HEK293 (cell line): ENCODE measurements at regions not wholly inside any gene's neighbourhood (a gene's known extent, or its start where the extent isn't known, plus 50 kb on each side); places are given as distances from the start of the nearest gene placed in this dataset.
"Not testable (repeated sequence)": the region's sequence is repeated elsewhere in the genome, so short reads cannot be mapped to it uniquely, and the experiment has no call there.

Source experiments
- CTCF ChIA-PET: fragments of 350-600 bp; formaldehyde crosslinking; extraction: SDS; loops from one replicate; lab custom pipeline; 2021; ENCODE audit warnings: antibody characterized with exemption; lab: Yijun Ruan, JAX
- POLR2A ChIA-PET: fragments of 300-600 bp; formaldehyde crosslinking; extraction: SDS; loops from one replicate; lab custom pipeline; 2020; ENCODE audit warnings: antibody characterized with exemption, inconsistent platforms; lab: Yijun Ruan, JAX
- H3K27ac ChIP-seq: fragments of 200-500 bp; sonication (Bioruptor generic); 2 replicates; pipeline ENCODE4 v1.5.1; 2014; ENCODE audit warnings: low read depth, low read length, control low read depth, inconsistent platforms; ENCODE audit errors: extremely low read depth
- H3K36me3 ChIP-seq, 2 experiments: fragments of 200-500 bp in 1 of 2; sonication (Bioruptor generic) in 1 of 2; 1 replicate in 1 of 2; 2 replicates in 1 of 2; pipeline ENCODE4 v1.5.1; 2014 to 2017; ENCODE audit warnings: inconsistent platforms in 2 of 2, low read length in 2 of 2; ENCODE audit not compliant: control insufficient read depth in 2 of 2, insufficient read depth in 1 of 2
- H3K4me1 ChIP-seq: fragments of 200-500 bp; sonication (Bioruptor generic); 2 replicates; pipeline ENCODE4 v1.5.1; 2014; ENCODE audit warnings: mild to moderate bottlenecking, low read length, inconsistent platforms; ENCODE audit not compliant: control insufficient read depth, insufficient read depth
- H3K4me3 ChIP-seq: 2 replicates; pipeline ENCODE4 v1.5.1; 2011; ENCODE audit warnings: low read depth, mild to moderate bottlenecking, control low read depth, low read length, moderate library complexity
- H3K9me3 ChIP-seq: fragments of 200-500 bp; sonication (Bioruptor generic); 2 replicates; pipeline ENCODE4 v1.5.1; 2014; ENCODE audit warnings: low read depth, low read length, inconsistent platforms; ENCODE audit not compliant: control insufficient read depth, insufficient read depth
- ATF2 ChIP-seq: fragments of 450-650 bp; formaldehyde crosslinking; IDR thresholded peaks from 2 replicates; pipeline ENCODE4 v1.5.1; 2016; ENCODE audit warnings: missing biosample characterization, missing genetic modification characterization, low read depth
- BCL11B ChIP-seq: fragments of 450-650 bp; formaldehyde crosslinking; IDR thresholded peaks from 2 replicates; pipeline ENCODE4 v1.5.1; 2016; ENCODE audit warnings: low read depth, missing biosample characterization, missing genetic modification characterization
- SCRT2 ChIP-seq: fragments of 450-650 bp; formaldehyde crosslinking; IDR thresholded peaks from 2 replicates; pipeline ENCODE4 v1.5.1; 2016; ENCODE audit warnings: missing biosample characterization, missing genetic modification characterization
- SETDB1 ChIP-seq: IDR thresholded peaks from one replicate; pipeline ENCODE4 v1.6.1; 2017; ENCODE audit warnings: mild to moderate bottlenecking, low read length, moderate library complexity, mixed read lengths; ENCODE audit not compliant: insufficient read length
- TCF7L2 ChIP-seq: IDR thresholded peaks from 2 replicates; pipeline ENCODE4 v1.6.1; 2011; ENCODE audit warnings: low read depth, mild to moderate bottlenecking, inconsistent platforms, low read length, moderate library complexity, borderline replicate concordance
- YY1 ChIP-seq: fragments of 450-650 bp; formaldehyde crosslinking; IDR thresholded peaks from 2 replicates; pipeline ENCODE4 v1.5.1; 2018; ENCODE audit warnings: missing biosample characterization, missing genetic modification characterization
- YY2 ChIP-seq: fragments of 450-650 bp; formaldehyde crosslinking; IDR thresholded peaks from 2 replicates; pipeline ENCODE4 v1.5.1; 2016; ENCODE audit warnings: missing biosample characterization, missing genetic modification characterization
- ZBTB20 ChIP-seq: fragments of 450-650 bp; formaldehyde crosslinking; IDR thresholded peaks from 2 replicates; pipeline ENCODE4 v1.5.1; 2016; ENCODE audit warnings: missing biosample characterization, missing genetic modification characterization
- ZBTB48 ChIP-seq: fragments of 450-650 bp; formaldehyde crosslinking; IDR thresholded peaks from 2 replicates; pipeline ENCODE4 v1.5.1; 2016; ENCODE audit warnings: missing biosample characterization, missing genetic modification characterization
- ZBTB49 ChIP-seq: fragments of 450-650 bp; formaldehyde crosslinking; IDR thresholded peaks from 2 replicates; pipeline ENCODE4 v1.5.1; 2016; ENCODE audit warnings: missing biosample characterization, missing genetic modification characterization, low read depth
- ZFP37 ChIP-seq: fragments of 450-650 bp; formaldehyde crosslinking; IDR thresholded peaks from 2 replicates; pipeline ENCODE4 v1.5.1; 2016; ENCODE audit warnings: missing biosample characterization, missing genetic modification characterization
- ZFP41 ChIP-seq: fragments of 450-650 bp; formaldehyde crosslinking; IDR thresholded peaks from 2 replicates; pipeline ENCODE4 v1.5.1; 2016; ENCODE audit warnings: missing biosample characterization, missing genetic modification characterization, borderline replicate concordance
- ZNF155 ChIP-seq: fragments of 450-650 bp; formaldehyde crosslinking; IDR thresholded peaks from 2 replicates; pipeline ENCODE4 v1.5.1; 2016; ENCODE audit warnings: missing biosample characterization, missing genetic modification characterization
- ZNF266 ChIP-seq: fragments of 450-650 bp; formaldehyde crosslinking; IDR thresholded peaks from 2 replicates; pipeline ENCODE4 v1.5.1; 2016; ENCODE audit warnings: missing biosample characterization, missing genetic modification characterization, low read depth
- ZNF311 ChIP-seq: fragments of 450-650 bp; formaldehyde crosslinking; IDR thresholded peaks from 2 replicates; pipeline ENCODE4 v1.5.1; 2017; ENCODE audit warnings: missing biosample characterization, missing genetic modification characterization, borderline replicate concordance
- ZNF394 ChIP-seq: fragments of 450-650 bp; formaldehyde crosslinking; IDR thresholded peaks from 2 replicates; pipeline ENCODE4 v1.5.1; 2016; ENCODE audit warnings: missing biosample characterization, missing genetic modification characterization, mild to moderate bottlenecking, moderate library complexity, borderline replicate concordance
- ZNF416 ChIP-seq: fragments of 450-650 bp; formaldehyde crosslinking; IDR thresholded peaks from 2 replicates; pipeline ENCODE4 v1.5.1; 2016; ENCODE audit warnings: missing biosample characterization, missing genetic modification characterization
- ZNF501 ChIP-seq: fragments of 450-650 bp; formaldehyde crosslinking; IDR thresholded peaks from 2 replicates; pipeline ENCODE4 v1.5.1; 2016; ENCODE audit warnings: missing biosample characterization, missing genetic modification characterization
- ZNF529 ChIP-seq: fragments of 450-650 bp; formaldehyde crosslinking; IDR thresholded peaks from 2 replicates; pipeline ENCODE4 v1.5.1; 2017; ENCODE audit warnings: missing genetic modification characterization, missing biosample characterization; ENCODE audit not compliant: insufficient replicate concordance
- ZNF544 ChIP-seq: fragments of 450-650 bp; formaldehyde crosslinking; IDR thresholded peaks from 2 replicates; pipeline ENCODE4 v1.5.0; 2017; ENCODE audit warnings: missing biosample characterization, missing genetic modification characterization
- ZNF548 ChIP-seq: fragments of 450-650 bp; formaldehyde crosslinking; IDR thresholded peaks from 2 replicates; pipeline ENCODE4 v1.5.1; 2016; ENCODE audit warnings: missing biosample characterization, missing genetic modification characterization
- ZNF596 ChIP-seq: fragments of 450-650 bp; IDR thresholded peaks from 2 replicates; pipeline ENCODE4 v1.5.0; 2018; ENCODE audit warnings: missing biosample characterization, mild to moderate bottlenecking, missing genetic modification characterization, moderate library complexity
- ZNF677 ChIP-seq: fragments of 450-650 bp; IDR thresholded peaks from 2 replicates; pipeline ENCODE4 v1.5.0; 2018; ENCODE audit warnings: missing biosample characterization, mild to moderate bottlenecking, missing genetic modification characterization, moderate library complexity
- ZSCAN23 ChIP-seq: fragments of 450-650 bp; formaldehyde crosslinking; IDR thresholded peaks from 2 replicates; pipeline ENCODE4 v1.5.1; 2016; ENCODE audit warnings: missing biosample characterization, missing genetic modification characterization
- TF ChIP-seq, protein P1 (sequence below): fragments of 450-650 bp; formaldehyde crosslinking; IDR thresholded peaks from 2 replicates; pipeline ENCODE4 v1.5.1; 2017; ENCODE audit warnings: missing biosample characterization, missing genetic modification characterization

DNA sequence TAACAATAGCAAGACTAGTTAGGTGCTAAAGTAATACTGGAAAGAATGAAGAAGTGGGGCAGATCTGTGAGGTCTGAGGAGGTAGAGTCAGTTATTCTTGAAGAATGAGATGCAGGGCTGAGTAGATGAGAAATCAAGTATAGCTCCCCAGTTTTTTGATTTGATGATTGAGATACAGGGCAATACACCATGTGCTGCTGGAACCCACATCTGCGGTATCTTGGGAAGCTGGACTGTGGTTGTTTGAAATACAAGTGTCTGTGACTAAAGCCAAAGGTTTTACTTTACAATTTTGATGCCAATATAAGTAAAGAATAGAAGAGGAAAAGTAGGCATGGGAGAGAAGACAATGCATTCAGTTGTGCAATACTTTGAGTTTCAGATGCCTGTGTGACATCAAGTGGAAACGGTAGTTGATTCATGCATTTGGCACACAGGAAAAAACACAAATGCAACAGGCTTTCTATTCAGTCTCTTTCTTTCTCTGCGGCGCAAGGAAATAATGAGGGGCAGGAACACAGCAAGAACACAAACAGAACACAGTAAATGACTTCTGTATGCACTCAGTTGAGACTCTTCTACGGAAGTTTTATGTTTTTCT lies 190.2 kb upstream of the SLC38A2 start:
- Histone ChIP-seq H3K27ac (no peak overlapping the region), H3K9me3 (no peaks in the 10 kb centered on the region), H3K36me3 (no peaks in the 10 kb centered on the region), H3K4me1 (no peaks in the 10 kb centered on the region), H3K4me3 (no peak overlapping the region)
- ChIA-PET CTCF (no interaction called here), POLR2A (no interaction called here)
- TF ChIP-seq SETDB1 (no peak), ZNF311 (tag by site-specific recombination) (no peak), ZNF155 (no peak), ZBTB20 (no peak), ZNF501 (tag by site-specific recombination) (no peak), SCRT2 (peak; percentile 67), ZFP37 (tag by site-specific recombination) (no peak)
- TF ChIP-seq, protein P1, sequence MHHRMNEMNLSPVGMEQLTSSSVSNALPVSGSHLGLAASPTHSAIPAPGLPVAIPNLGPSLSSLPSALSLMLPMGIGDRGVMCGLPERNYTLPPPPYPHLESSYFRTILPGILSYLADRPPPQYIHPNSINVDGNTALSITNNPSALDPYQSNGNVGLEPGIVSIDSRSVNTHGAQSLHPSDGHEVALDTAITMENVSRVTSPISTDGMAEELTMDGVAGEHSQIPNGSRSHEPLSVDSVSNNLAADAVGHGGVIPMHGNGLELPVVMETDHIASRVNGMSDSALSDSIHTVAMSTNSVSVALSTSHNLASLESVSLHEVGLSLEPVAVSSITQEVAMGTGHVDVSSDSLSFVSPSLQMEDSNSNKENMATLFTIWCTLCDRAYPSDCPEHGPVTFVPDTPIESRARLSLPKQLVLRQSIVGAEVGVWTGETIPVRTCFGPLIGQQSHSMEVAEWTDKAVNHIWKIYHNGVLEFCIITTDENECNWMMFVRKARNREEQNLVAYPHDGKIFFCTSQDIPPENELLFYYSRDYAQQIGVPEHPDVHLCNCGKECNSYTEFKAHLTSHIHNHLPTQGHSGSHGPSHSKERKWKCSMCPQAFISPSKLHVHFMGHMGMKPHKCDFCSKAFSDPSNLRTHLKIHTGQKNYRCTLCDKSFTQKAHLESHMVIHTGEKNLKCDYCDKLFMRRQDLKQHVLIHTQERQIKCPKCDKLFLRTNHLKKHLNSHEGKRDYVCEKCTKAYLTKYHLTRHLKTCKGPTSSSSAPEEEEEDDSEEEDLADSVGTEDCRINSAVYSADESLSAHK (tag by site-specific recombination): no peak

GRCh38 chr12:46561769-46562624 lies 189.4 kb upstream of the SLC38A2 start:
- H3K4me1 ChIP-seq, H3K9me3 ChIP-seq, H3K27ac ChIP-seq, H3K4me3 ChIP-seq, H3K36me3 ChIP-seq, CTCF ChIA-PET, POLR2A ChIA-PET: not testable (repeated sequence)

DNA sequence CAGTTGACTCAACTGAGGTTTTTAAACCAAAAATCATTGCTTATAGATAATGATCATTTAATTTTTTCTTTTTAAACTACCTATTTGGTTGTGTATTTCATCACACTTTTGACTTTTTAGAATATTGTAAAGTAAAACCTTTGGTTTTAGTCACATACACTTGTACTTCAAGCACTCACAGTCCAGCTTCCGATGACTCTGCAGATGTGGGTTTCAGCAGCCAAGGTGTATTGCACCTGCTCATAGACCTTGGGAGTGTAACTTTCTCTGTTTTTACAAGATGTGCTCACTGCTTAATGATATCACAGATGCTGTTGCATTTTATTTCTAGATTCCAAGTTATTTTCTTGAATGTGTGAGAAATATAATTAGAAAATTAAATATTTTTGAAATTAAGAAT lies 188.3 kb upstream of the SLC38A2 start:
- peaks cover 5% of the 10 kb centered on the region for H3K4me1 ChIP-seq

GRCh38 chr12:46560089-46560488 lies 187.5 kb upstream of the SLC38A2 start:
- POLR2A ChIA-PET: no interaction called here
- CTCF ChIA-PET: no interaction called here

More for the DNA sequence above, 188.3 kb upstream of the SLC38A2 start:
- Histone ChIP-seq H3K9me3 (no peaks in the 10 kb centered on the region), H3K27ac (no peak overlapping the region), H3K36me3 (no peaks in the 10 kb centered on the region), H3K4me3 (no peak overlapping the region)
- no peak for TF ChIP-seq ZNF529
- no peak for TF ChIP-seq ATF2 (tag by site-specific recombination)
- no peak for TF ChIP-seq ZSCAN23 (tag by site-specific recombination)
- TF ChIP-seq SETDB1: no peak
- no peak for TF ChIP-seq ZNF677
- TF ChIP-seq YY1 (tag by site-specific recombination): no peak
- no peak for TF ChIP-seq ZBTB48 (tag by site-specific recombination)
- TF ChIP-seq YY2 (tag by site-specific recombination): no peak
- no peak for TF ChIP-seq ZNF266 (tag by site-specific recombination)
- ChIA-PET POLR2A (no interaction called here), CTCF (no interaction called here)

More at GRCh38 chr12:46560089-46560488, 187.5 kb upstream of the SLC38A2 start:
- H3K4me3 ChIP-seq: no peak overlapping the region
- TF ChIP-seq ZNF596 (tag by site-specific recombination): no peak
- no peak for TF ChIP-seq BCL11B (tag by site-specific recombination)
- TF ChIP-seq ZNF394 (tag by site-specific recombination): no peak
- no peak for TF ChIP-seq ZFP41 (tag by site-specific recombination)
- no peak for TF ChIP-seq ZNF548
- no peak for TF ChIP-seq TCF7L2
- no peak for TF ChIP-seq ZNF416
- TF ChIP-seq ZBTB49: no peak
- TF ChIP-seq ZNF544 (tag by site-specific recombination): no peak
- H3K9me3 ChIP-seq: no peaks in the 10 kb centered on the region
- H3K36me3 ChIP-seq: no peaks in the 10 kb centered on the region
- peaks cover 9% of the 10 kb centered on the region for H3K4me1 ChIP-seq
- no peak overlapping the region for H3K27ac ChIP-seq
